ENCODE measurements at regions not wholly inside any gene's neighbourhood (a gene's known extent, or its start where the extent isn't known, plus 50 kb on each side); places are given as distances from the start of the nearest gene placed in this dataset.
A peak's percentile ranks its signal among the peaks of the same experiment; 100 is the strongest.

- no peak for DNase-seq
Measured at GRCh38 chr5:14090755-14091154, 52.4 kb upstream of the TRIO start.

GRCh38 chr5:14090290-14090689, 52.9 kb upstream of the TRIO start:
- DNase-seq = no peak

GRCh38 chr5:14089198-14089597, 53.9 kb upstream of the TRIO start:
- no peak for DNase-seq

- DNase-seq = no peak
Measured at GRCh38 chr5:14086261-14086660, 56.9 kb upstream of the TRIO start.

- no peak for DNase-seq
Measured at GRCh38 chr5:14082973-14083372, 60.2 kb upstream of the TRIO start.

GRCh38 chr5:14082523-14082922, 60.6 kb upstream of the TRIO start:
- DNase-seq = no peak

GRCh38 chr5:14081791-14082190, 61.4 kb upstream of the TRIO start:
- DNase-seq = no peak

GRCh38 chr5:14078716-14079115, 64.4 kb upstream of the TRIO start:
- DNase-seq = no peak

GRCh38 chr5:14077501-14077900, 65.6 kb upstream of the TRIO start:
- DNase-seq = no peak

GRCh38 chr5:14076561-14076960, 66.6 kb upstream of the TRIO start:
- no peak for DNase-seq

GRCh38 chr5:14075937-14076336, 67.2 kb upstream of the TRIO start:
- DNase-seq = no peak

GRCh38 chr5:14071433-14071832, 71.7 kb upstream of the TRIO start:
- no peak for DNase-seq

- DNase-seq = no peak
Measured at GRCh38 chr5:14069021-14069420, 74.1 kb upstream of the TRIO start.

- no peak for DNase-seq
Measured at GRCh38 chr5:14068136-14068535, 75.0 kb upstream of the TRIO start.

GRCh38 chr5:14066326-14066725, 76.8 kb upstream of the TRIO start:
- no peak for DNase-seq

GRCh38 chr5:14064841-14065240, 78.3 kb upstream of the TRIO start:
- DNase-seq = no peak

- DNase-seq = no peak
Measured at GRCh38 chr5:14063691-14064090, 79.5 kb upstream of the TRIO start.

GRCh38 chr5:14063138-14063537, 80.0 kb upstream of the TRIO start:
- DNase-seq = no peak

- DNase-seq = no peak
Measured at GRCh38 chr5:14062178-14062577, 81.0 kb upstream of the TRIO start.

- no peak for DNase-seq
Measured at GRCh38 chr5:14061106-14061505, 82.0 kb upstream of the TRIO start.

- no peak for DNase-seq
Measured at GRCh38 chr5:14060218-14060617, 82.9 kb upstream of the TRIO start.

GRCh38 chr5:14059810-14060209, 83.3 kb upstream of the TRIO start:
- no peak for DNase-seq

- peak; percentile 81 for DNase-seq
Measured at GRCh38 chr5:14057289-14057688, 85.9 kb upstream of the TRIO start.

- DNase-seq = no peak
Measured at GRCh38 chr5:14056039-14056438, 87.1 kb upstream of the TRIO start.

- no peak for DNase-seq
Measured at GRCh38 chr5:14054965-14055963, 87.9 kb upstream of the TRIO start.

All from RPMI8226 (cell line).